CD14-positive monocyte (primary cell): ENCODE measurements at regions not wholly inside any gene's neighbourhood (a gene's known extent, or its start where the extent isn't known, plus 50 kb on each side); places are given as distances from the start of the nearest gene placed in this dataset.

Source experiments
- DNase-seq, 3 donors: peaks; one replicate each; pipeline ENCODE4 v3.0.0-alpha.2; 2011 to 2022
- H2AFZ ChIP-seq: 2 replicates; pipeline ENCODE4 v1.6.0; 2012; ENCODE audit warnings: mild to moderate bottlenecking, low read depth, low read length, inconsistent platforms; ENCODE audit not compliant: insufficient read depth, poor library complexity, severe bottlenecking
- H3K27ac ChIP-seq, 2 donors: 1 replicate in 1 of 2; 2 replicates in 1 of 2; pipeline ENCODE4 v1.5.1; 2012 to 2013; ENCODE audit warnings: low read length in 2 of 2, control low read depth in 1 of 2, inconsistent platforms in 1 of 2, low read depth in 1 of 2, mild to moderate bottlenecking in 1 of 2
- H3K27me3 ChIP-seq, 2 donors: one replicate each; pipeline versions ENCODE4 v1.6.0 to v1.6.1; 2011 to 2013; ENCODE audit warnings: low read length in 2 of 2; ENCODE audit not compliant: control insufficient read depth in 2 of 2, insufficient read depth in 2 of 2
- H3K36me3 ChIP-seq, 2 donors: replicated peaks in 1 of 2; 1 replicate in 1 of 2; 2 replicates in 1 of 2; pipeline versions ENCODE4 v1.5.1 to v1.6.1; 2012 to 2013; ENCODE audit warnings: low read length in 2 of 2, control low read depth in 1 of 2, inconsistent platforms in 1 of 2, mild to moderate bottlenecking in 1 of 2; ENCODE audit not compliant: insufficient read depth in 2 of 2, control insufficient read depth in 1 of 2
- H3K4me1 ChIP-seq, 2 donors: 1 replicate in 1 of 2; 2 replicates in 1 of 2; pipeline versions ENCODE4 v1.5.1 to v1.6.1; 2012 to 2013; ENCODE audit warnings: low read length in 2 of 2, control low read depth in 1 of 2, inconsistent platforms in 1 of 2, mild to moderate bottlenecking in 1 of 2, moderate library complexity in 1 of 2; ENCODE audit not compliant: insufficient read depth in 2 of 2, control insufficient read depth in 1 of 2
- H3K4me2 ChIP-seq: replicated peaks from 2 replicates; pipeline ENCODE3; 2012; ENCODE audit warnings: low read length, moderate library complexity, mild to moderate bottlenecking; ENCODE audit not compliant: poor library complexity, severe bottlenecking; ENCODE audit errors: extremely low read depth
- H3K4me3 ChIP-seq, 3 experiments: fragments of 200-600 bp in 1 of 3; sonication (generic) in 1 of 3; replicated peaks in 1 of 3; 1 replicate in 2 of 3; 2 replicates in 1 of 3; pipeline ENCODE4 v1.5.1; 2011 to 2013; ENCODE audit warnings: low read length in 3 of 3, mild to moderate bottlenecking in 3 of 3, control low read depth in 2 of 3, low read depth in 2 of 3, inconsistent platforms in 1 of 3, moderate library complexity in 1 of 3
- H3K79me2 ChIP-seq: 2 replicates; pipeline ENCODE4 v1.6.0; 2012; ENCODE audit warnings: mild to moderate bottlenecking, control low read depth, inconsistent platforms, low read length, moderate library complexity; ENCODE audit not compliant: insufficient read depth
- H3K9ac ChIP-seq: 2 replicates; pipeline ENCODE4 v1.6.0; 2017; ENCODE audit warnings: low read length, mild to moderate bottlenecking; ENCODE audit not compliant: insufficient read depth, poor library complexity, severe bottlenecking
- H3K9me3 ChIP-seq, 2 donors: replicated peaks in 1 of 2; 1 replicate in 1 of 2; 2 replicates in 1 of 2; pipeline versions ENCODE4 v1.5.1 to v1.6.1; 2012 to 2013; ENCODE audit warnings: low read length in 2 of 2, control low read depth in 1 of 2; ENCODE audit not compliant: control insufficient read depth in 1 of 2, insufficient read depth in 1 of 2
- H4K20me1 ChIP-seq: 2 replicates; pipeline ENCODE4 v1.6.0; 2012; ENCODE audit warnings: mild to moderate bottlenecking, low read length, control low read depth, moderate library complexity; ENCODE audit not compliant: insufficient read depth
- H3K27ac Mint-ChIP-seq, 7 donors: one replicate each; pipeline ENCODE4 v1.8.0; 2020; ENCODE audit warnings: mild to moderate bottlenecking in 7 of 7, mixed read lengths in 7 of 7, moderate library complexity in 6 of 7, inconsistent platforms in 2 of 7
- H3K27me3 Mint-ChIP-seq, 3 donors: one replicate each; pipeline ENCODE4 v1.8.0; 2021 to 2022; ENCODE audit warnings: low read depth in 3 of 3, mild to moderate bottlenecking in 3 of 3, mixed read lengths in 3 of 3, moderate library complexity in 3 of 3, inconsistent platforms in 1 of 3
- H3K36me3 Mint-ChIP-seq, 2 donors: one replicate each; pipeline ENCODE4 v1.8.0; 2020; ENCODE audit warnings: mixed read lengths in 2 of 2, inconsistent platforms in 1 of 2, mild to moderate bottlenecking in 1 of 2
- H3K4me1 Mint-ChIP-seq: one replicate; pipeline ENCODE4 v1.8.0; 2020; ENCODE audit warnings: mild to moderate bottlenecking, mixed read lengths
- H3K4me3 Mint-ChIP-seq, 2 donors: one replicate each; pipeline ENCODE4 v1.8.0; 2020; ENCODE audit warnings: mild to moderate bottlenecking in 2 of 2, mixed read lengths in 2 of 2, moderate library complexity in 1 of 2
- H3K9me3 Mint-ChIP-seq, 7 donors: one replicate each; pipeline ENCODE4 v1.8.0; 2020 to 2022; ENCODE audit warnings: mixed read lengths in 7 of 7, mild to moderate bottlenecking in 6 of 7, moderate library complexity in 6 of 7, inconsistent platforms in 2 of 7
- CTCF ChIP-seq: fragments of 200-600 bp; IDR thresholded peaks from one replicate; pipeline ENCODE4 v1.8.0; 2022; ENCODE audit warnings: antibody characterized with exemption, mild to moderate bottlenecking
- WGBS: methylation state at CpG from one replicate; pipeline ENCODE4 v1.1.5; 2013; ENCODE audit warnings: missing lambda C conversion rate; ENCODE audit not compliant: insufficient coverage; 5-methylcytosine and 5-hydroxymethylcytosine counted together
- intact Hi-C, 2 donors: fragments of 100-400 bp; cut with micrococcal nuclease; formaldehyde crosslinking; loops; one replicate each; pipeline versions ENCODE4 v1.15.0 to v1.15.1; 2023

- peaks cover 6 to 7% of the 10 kb centered on the region in 2 donors for H3K36me3 Mint-ChIP-seq
- Histone ChIP-seq H3K4me2 (no peak overlapping the region), H3K27me3 (no peaks in the 10 kb centered on the region), H3K9me3 (no peaks in the 10 kb centered on the region), H3K79me2 (no peaks in the 10 kb centered on the region), H2AFZ (no peak overlapping the region), H3K9ac (no peak overlapping the region), H3K36me3 (no peaks in the 10 kb centered on the region), H3K27ac (no peak overlapping the region), H4K20me1 (no peaks in the 10 kb centered on the region), H3K4me1 (peaks cover 15 to 19% of the 10 kb centered on the region in 2 donors), H3K4me3 (no peak overlapping the region)
- H3K4me1 Mint-ChIP-seq, result peaks cover 17% of the 10 kb centered on the region
- no peak overlapping the region for H3K4me3 Mint-ChIP-seq
- H3K27ac Mint-ChIP-seq, result no peak overlapping the region
- peaks cover 0 to under 1% (median 0%) of the 10 kb centered on the region in 3 donors for H3K27me3 Mint-ChIP-seq
- TF ChIP-seq CTCF, result no peak
- intact Hi-C loops, result no loop called here
- WGBS, result 56% methylated on average over 1 of the region's 3 CpGs
- peaks cover 0 to 6% (median 0%) of the 10 kb centered on the region in 7 donors for H3K9me3 Mint-ChIP-seq
- DNase-seq, result no peak
Measured at GRCh38 chr4:83204731-83205130, 79.9 kb downstream of the COQ2 start.

- Mint-ChIP-seq H3K27me3 (no peaks in the 10 kb centered on the region), H3K27ac (no peak overlapping the region)
- intact Hi-C loops, result no loop called here
Measured at GRCh38 chr4:83201761-83202160, 82.8 kb downstream of the COQ2 start.

More at GRCh38 chr4:83201761-83202160, 82.8 kb downstream of the COQ2 start:
- no peak for TF ChIP-seq CTCF
- Mint-ChIP-seq H3K9me3 (peaks cover 0 to 5% (median 0%) of the 10 kb centered on the region in 7 donors), H3K4me1 (peaks cover 26% of the 10 kb centered on the region), H3K36me3 (peaks cover 2 to 3% of the 10 kb centered on the region in 2 donors), H3K4me3 (no peak overlapping the region)
- no peaks in the 10 kb centered on the region for H3K79me2 ChIP-seq
- H3K9me3 ChIP-seq, result no peaks in the 10 kb centered on the region
- 100% methylated on average over 1 of the region's 4 CpGs for WGBS
- no peak overlapping the region for H3K4me2 ChIP-seq
- no peak for DNase-seq
- H3K9ac ChIP-seq, result no peak overlapping the region
- H3K27me3 ChIP-seq, result no peaks in the 10 kb centered on the region
- H3K4me1 ChIP-seq, result peaks cover 42% of the 10 kb centered on the region in 2 donors
- no peaks in the 10 kb centered on the region for H4K20me1 ChIP-seq
- no peak overlapping the region for H2AFZ ChIP-seq
- no peak overlapping the region for H3K27ac ChIP-seq
- no peak overlapping the region for H3K4me3 ChIP-seq
- no peaks in the 10 kb centered on the region for H3K36me3 ChIP-seq
